ENCODE measurements at regions not wholly inside any gene's neighbourhood (a gene's known extent, or its start where the extent isn't known, plus 50 kb on each side); places are given as distances from the start of the nearest gene placed in this dataset.

DNA sequence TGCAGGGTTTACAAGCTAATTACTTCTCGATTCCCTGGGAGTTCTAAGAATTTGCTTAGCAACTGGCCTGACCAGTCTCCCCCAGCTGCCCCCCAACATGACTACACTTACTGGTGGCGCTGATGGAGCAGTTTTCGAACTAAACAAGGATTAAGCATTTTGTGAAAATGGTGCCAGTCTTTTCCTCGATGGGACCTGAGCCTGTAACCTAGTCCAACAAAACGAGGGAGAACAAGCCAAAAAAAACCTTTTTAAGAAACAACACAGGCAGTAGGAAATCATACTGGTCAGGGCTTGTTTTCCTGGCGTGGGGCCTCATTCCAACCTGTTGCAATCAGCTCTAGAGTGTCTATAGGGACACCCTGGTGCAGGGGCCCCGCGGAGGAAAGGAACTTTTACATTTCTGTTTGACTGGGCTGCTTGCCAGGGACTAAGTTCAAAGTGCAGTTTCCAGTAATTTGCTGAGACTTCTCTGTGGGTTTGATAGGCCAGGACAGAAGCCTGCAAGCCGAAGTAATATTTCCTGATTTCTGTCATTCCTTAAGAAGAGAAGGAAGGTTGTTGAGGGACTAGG, 158.7 kb downstream of the SPRY1 start:
- H3K4me1 ChIP-seq = peaks cover 31% of the 10 kb centered on the region
- H3K36me3 ChIP-seq = no peaks in the 10 kb centered on the region
- no peak overlapping the region for H3K4me3 ChIP-seq
- H3K9me3 ChIP-seq = no peaks in the 10 kb centered on the region
- WGBS = 18% methylated on average over 9 of the region's 9 CpGs
- H3K27me3 ChIP-seq = no peaks in the 10 kb centered on the region
- peak; percentile 85 to 91 for DNase-seq (ENCODE audit: low spot score in 2 of 2)
- TF ChIP-seq, protein P1, sequence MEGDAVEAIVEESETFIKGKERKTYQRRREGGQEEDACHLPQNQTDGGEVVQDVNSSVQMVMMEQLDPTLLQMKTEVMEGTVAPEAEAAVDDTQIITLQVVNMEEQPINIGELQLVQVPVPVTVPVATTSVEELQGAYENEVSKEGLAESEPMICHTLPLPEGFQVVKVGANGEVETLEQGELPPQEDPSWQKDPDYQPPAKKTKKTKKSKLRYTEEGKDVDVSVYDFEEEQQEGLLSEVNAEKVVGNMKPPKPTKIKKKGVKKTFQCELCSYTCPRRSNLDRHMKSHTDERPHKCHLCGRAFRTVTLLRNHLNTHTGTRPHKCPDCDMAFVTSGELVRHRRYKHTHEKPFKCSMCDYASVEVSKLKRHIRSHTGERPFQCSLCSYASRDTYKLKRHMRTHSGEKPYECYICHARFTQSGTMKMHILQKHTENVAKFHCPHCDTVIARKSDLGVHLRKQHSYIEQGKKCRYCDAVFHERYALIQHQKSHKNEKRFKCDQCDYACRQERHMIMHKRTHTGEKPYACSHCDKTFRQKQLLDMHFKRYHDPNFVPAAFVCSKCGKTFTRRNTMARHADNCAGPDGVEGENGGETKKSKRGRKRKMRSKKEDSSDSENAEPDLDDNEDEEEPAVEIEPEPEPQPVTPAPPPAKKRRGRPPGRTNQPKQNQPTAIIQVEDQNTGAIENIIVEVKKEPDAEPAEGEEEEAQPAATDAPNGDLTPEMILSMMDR (IDR thresholded peaks at IDR 0.05) = no peak
- peak in 2 of 3 donors; percentile 50 to 66 for TF ChIP-seq POLR2AphosphoS5 (IDR thresholded peaks at IDR 0.05)
- H3K27ac ChIP-seq = peak overlapping the region; percentile 59

DNA sequence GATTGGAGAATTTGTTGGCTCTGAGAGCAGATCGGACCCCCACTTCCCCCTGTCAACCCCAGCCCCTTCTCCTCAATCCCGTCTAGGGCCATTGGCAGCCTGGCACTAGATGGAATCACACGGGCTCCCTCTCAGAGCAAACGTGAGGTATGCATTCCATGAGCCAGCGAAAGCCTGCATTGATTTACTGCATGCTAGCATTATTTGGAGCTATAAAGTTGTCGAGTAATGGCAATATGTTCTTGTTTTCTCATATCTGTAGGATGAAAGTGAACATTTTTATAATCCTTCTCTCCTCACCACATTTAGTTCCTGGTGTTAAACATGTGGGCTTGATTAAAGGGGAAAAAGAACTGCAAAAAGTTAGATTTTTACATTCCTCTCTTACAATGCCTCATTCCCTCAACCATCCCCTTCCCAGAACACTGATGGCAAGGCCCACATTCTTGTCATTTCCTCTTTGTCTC, 159.2 kb downstream of the SPRY1 start:
- H3K27me3 ChIP-seq = no peaks in the 10 kb centered on the region
- 24% methylated on average over 6 of the region's 6 CpGs for WGBS
- H3K9me3 ChIP-seq = no peaks in the 10 kb centered on the region
- no peak overlapping the region for H3K4me3 ChIP-seq
- no peaks in the 10 kb centered on the region for H3K36me3 ChIP-seq
- no peak for TF ChIP-seq POLR2AphosphoS5 (IDR thresholded peaks at IDR 0.05)
- H3K4me1 ChIP-seq = peaks cover 31% of the 10 kb centered on the region
- no peak for DNase-seq (ENCODE audit: low spot score in 2 of 2)
- H3K27ac ChIP-seq = peak overlapping the region; percentile 59

DNA sequence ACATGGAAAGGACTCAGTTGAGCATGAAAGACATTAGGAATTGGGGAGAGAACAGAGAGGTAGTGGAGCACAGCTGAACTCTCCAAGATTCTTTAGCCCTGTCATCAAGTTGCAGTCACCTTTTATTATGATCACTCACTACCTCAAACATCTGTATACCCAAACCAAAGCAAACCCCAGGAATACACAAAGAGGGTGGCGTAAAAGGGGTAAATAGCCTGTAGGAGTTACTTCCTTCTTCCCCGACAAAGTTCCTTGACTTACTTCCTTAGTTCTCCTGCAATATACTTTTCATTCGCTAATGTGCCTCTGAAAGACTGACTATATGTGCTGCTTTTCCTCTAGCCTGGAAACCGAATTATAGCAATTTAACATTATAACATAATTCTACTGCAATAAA, 159.9 kb downstream of the SPRY1 start:
- 87% methylated on average over 4 of the region's 4 CpGs for WGBS
- H3K27me3 ChIP-seq = no peaks in the 10 kb centered on the region
- no peak for TF ChIP-seq POLR2AphosphoS5 (IDR thresholded peaks at IDR 0.05)
- TF ChIP-seq POLR2A (IDR thresholded peaks at IDR 0.05) = no peak
- TF ChIP-seq EP300 (IDR thresholded peaks at IDR 0.05) = no peak
- TF ChIP-seq, protein P1 (IDR thresholded peaks at IDR 0.05) = no peak
- no peak overlapping the region for H3K27ac ChIP-seq
- peaks cover 31% of the 10 kb centered on the region for H3K4me1 ChIP-seq
- H3K36me3 ChIP-seq = no peaks in the 10 kb centered on the region
- H3K4me3 ChIP-seq = no peak overlapping the region
- H3K9me3 ChIP-seq = no peaks in the 10 kb centered on the region
- no peak for DNase-seq (ENCODE audit: low spot score in 2 of 2)

DNA sequence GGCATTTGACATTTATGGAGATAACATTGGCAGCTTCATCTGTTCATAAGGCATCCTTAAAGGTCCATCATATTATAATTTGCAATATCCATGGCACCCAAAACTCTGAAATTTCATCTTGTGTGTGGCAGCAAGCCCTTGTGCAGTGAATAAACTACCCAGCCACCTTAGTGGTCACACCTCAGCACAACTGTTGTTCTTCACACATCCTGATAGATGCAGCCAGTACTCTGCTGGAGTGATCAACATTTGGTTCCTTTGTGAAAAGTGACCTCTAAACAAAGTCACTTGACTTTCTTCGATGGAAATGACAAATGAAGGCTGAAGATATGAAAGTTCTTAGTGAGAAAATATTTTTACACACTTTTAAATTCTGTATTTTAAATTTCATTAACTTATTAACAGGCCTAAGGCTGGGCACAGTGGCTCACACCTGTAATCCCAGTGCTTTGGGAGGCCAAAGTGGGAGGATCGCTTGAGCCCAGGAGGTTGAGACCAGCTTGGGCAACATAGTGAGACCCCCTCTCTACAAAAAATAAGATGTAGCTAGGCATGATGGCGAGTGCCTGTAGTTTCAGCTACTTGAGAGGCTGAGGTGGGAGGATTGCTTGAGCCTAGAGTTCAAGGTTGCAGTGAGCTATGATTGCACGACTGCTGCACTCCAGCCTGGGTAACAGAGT, 161.4 kb downstream of the SPRY1 start:
- no peaks in the 10 kb centered on the region for H3K36me3 ChIP-seq
- H3K4me3 ChIP-seq = no peak overlapping the region
- no peaks in the 10 kb centered on the region for H3K9me3 ChIP-seq
- 93% methylated on average over 4 of the region's 4 CpGs for WGBS
- H3K27ac ChIP-seq = no peak overlapping the region
- no peak for DNase-seq (ENCODE audit: low spot score in 2 of 2)
- no peaks in the 10 kb centered on the region for H3K27me3 ChIP-seq
- peaks cover 31% of the 10 kb centered on the region for H3K4me1 ChIP-seq
- TF ChIP-seq EP300 (IDR thresholded peaks at IDR 0.05) = no peak
- TF ChIP-seq POLR2A (IDR thresholded peaks at IDR 0.05) = no peak
- TF ChIP-seq, protein P1 (IDR thresholded peaks at IDR 0.05) = no peak
- TF ChIP-seq POLR2AphosphoS5 (IDR thresholded peaks at IDR 0.05) = no peak

DNA sequence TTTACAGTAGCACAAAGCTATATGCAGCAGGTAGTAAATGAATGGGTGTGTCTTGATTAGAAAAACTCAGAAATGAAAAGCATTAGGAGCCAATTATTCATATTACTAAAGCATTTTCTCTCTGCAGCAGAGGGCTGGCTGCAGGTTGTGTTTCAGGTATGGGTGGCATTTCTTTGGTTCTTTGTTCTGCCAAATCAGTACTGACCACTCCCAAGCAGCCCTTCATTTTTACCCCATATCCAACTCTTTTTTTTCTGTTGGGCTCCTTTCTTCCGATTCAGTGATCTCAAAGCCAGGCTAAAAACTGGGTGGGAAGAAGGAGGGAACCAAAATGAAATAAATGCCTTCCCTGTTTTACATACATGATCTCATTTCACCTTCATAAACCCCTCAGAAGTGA, 162.3 kb downstream of the SPRY1 start:
- H3K27ac ChIP-seq = no peak overlapping the region
- 74% methylated on average over 1 of the region's 1 CpG for WGBS
- no peak for TF ChIP-seq EP300 (IDR thresholded peaks at IDR 0.05)
- TF ChIP-seq, protein P1 (IDR thresholded peaks at IDR 0.05) = no peak
- TF ChIP-seq POLR2A (IDR thresholded peaks at IDR 0.05) = no peak
- TF ChIP-seq POLR2AphosphoS5 (IDR thresholded peaks at IDR 0.05) = no peak
- no peaks in the 10 kb centered on the region for H3K9me3 ChIP-seq
- H3K4me1 ChIP-seq = peaks cover 30% of the 10 kb centered on the region
- no peak overlapping the region for H3K4me3 ChIP-seq
- H3K27me3 ChIP-seq = no peaks in the 10 kb centered on the region
- no peak for DNase-seq (ENCODE audit: low spot score in 2 of 2)
- H3K36me3 ChIP-seq = no peaks in the 10 kb centered on the region

Measured in suprapubic skin (tissue), 4 donors.